ENCODE measurements at regions not wholly inside any gene's neighbourhood (a gene's known extent, or its start where the extent isn't known, plus 50 kb on each side); places are given as distances from the start of the nearest gene placed in this dataset.

DNA sequence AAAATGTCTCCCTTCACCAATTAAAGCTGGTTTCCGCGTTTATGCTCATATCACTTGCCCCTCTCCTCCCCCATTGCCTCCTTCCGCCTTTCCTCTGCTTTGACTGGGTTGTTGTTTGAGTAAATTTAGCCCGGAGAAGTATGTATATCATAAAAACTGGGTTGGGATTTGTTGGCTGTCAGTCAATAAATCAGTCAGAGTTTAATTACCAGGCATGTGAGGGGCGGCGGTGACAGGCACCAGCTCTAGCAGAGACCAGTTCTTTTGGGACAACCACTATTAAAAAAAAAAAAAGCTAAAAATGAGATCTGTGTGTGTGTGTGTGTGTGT lies 382.4 kb upstream of the SMIM21 start:
- TF ChIP-seq EZH2 (optimal IDR thresholded peaks at IDR 0.05; ENCODE audit: low read depth, low read length): no peak
- TF ChIP-seq, protein P1, sequence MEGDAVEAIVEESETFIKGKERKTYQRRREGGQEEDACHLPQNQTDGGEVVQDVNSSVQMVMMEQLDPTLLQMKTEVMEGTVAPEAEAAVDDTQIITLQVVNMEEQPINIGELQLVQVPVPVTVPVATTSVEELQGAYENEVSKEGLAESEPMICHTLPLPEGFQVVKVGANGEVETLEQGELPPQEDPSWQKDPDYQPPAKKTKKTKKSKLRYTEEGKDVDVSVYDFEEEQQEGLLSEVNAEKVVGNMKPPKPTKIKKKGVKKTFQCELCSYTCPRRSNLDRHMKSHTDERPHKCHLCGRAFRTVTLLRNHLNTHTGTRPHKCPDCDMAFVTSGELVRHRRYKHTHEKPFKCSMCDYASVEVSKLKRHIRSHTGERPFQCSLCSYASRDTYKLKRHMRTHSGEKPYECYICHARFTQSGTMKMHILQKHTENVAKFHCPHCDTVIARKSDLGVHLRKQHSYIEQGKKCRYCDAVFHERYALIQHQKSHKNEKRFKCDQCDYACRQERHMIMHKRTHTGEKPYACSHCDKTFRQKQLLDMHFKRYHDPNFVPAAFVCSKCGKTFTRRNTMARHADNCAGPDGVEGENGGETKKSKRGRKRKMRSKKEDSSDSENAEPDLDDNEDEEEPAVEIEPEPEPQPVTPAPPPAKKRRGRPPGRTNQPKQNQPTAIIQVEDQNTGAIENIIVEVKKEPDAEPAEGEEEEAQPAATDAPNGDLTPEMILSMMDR (IDR thresholded peaks at IDR 0.05; ENCODE audit: low read length): no peak
